Astrocyte (in vitro differentiated cells and primary cell): ENCODE measurements at regions not wholly inside any gene's neighbourhood (a gene's known extent, or its start where the extent isn't known, plus 50 kb on each side); places are given as distances from the start of the nearest gene placed in this dataset.

Experiments
- DNase-seq: peaks from one replicate; pipeline ENCODE4 v3.0.0-alpha.2; 2010; ENCODE audit warnings: low read depth
- FAIRE-seq: peaks from 2 replicates; lab custom pipeline; 2011; peaks lifted over from hg19 to GRCh38; lab: Jason Lieb, UNC
- H2AFZ ChIP-seq: 2 replicates; pipeline ENCODE4 v1.6.0; 2012; ENCODE audit warnings: low read depth, low read length, inconsistent platforms
- H3K27ac ChIP-seq: 2 replicates; pipeline ENCODE4 v1.5.1; 2011; ENCODE audit warnings: low read depth, low read length, inconsistent platforms
- H3K27me3 ChIP-seq: 2 replicates; pipeline ENCODE4 v1.6.0; 2011; ENCODE audit warnings: low read length, inconsistent platforms; ENCODE audit not compliant: insufficient read depth
- H3K36me3 ChIP-seq: 2 replicates; pipeline ENCODE4 v1.5.1; 2011; ENCODE audit warnings: low read length, inconsistent platforms; ENCODE audit not compliant: insufficient read depth
- H3K4me1 ChIP-seq: 2 replicates; pipeline ENCODE4 v1.5.1; 2011; ENCODE audit warnings: low read length, inconsistent platforms; ENCODE audit not compliant: insufficient read depth
- H3K4me2 ChIP-seq: 2 replicates; pipeline ENCODE4 v1.6.0; 2012; ENCODE audit warnings: low read length, inconsistent platforms
- H3K4me3 ChIP-seq: 2 replicates; pipeline ENCODE4 v1.5.1; 2011; ENCODE audit warnings: low read depth, mild to moderate bottlenecking, low read length, inconsistent platforms; ENCODE audit not compliant: insufficient read depth
- H3K79me2 ChIP-seq: 2 replicates; pipeline ENCODE4 v1.6.0; 2012; ENCODE audit warnings: mild to moderate bottlenecking, low read length, inconsistent platforms; ENCODE audit not compliant: insufficient read depth
- H3K9ac ChIP-seq: 2 replicates; pipeline ENCODE4 v1.6.0; 2012; ENCODE audit warnings: mild to moderate bottlenecking, low read length, inconsistent platforms
- H3K9me3 ChIP-seq: 2 replicates; pipeline ENCODE4 v1.5.1; 2012; ENCODE audit warnings: low read depth, mild to moderate bottlenecking, low read length, inconsistent platforms; ENCODE audit not compliant: insufficient read depth
- H4K20me1 ChIP-seq: 2 replicates; pipeline ENCODE4 v1.6.0; 2012; ENCODE audit warnings: low read length, inconsistent platforms; ENCODE audit not compliant: insufficient read depth
- H3K27ac Mint-ChIP-seq: one replicate; pipeline ENCODE4 v1.8.0; 2021; ENCODE audit warnings: mild to moderate bottlenecking, mixed read lengths; ENCODE audit not compliant: unreplicated experiment
- H3K27me3 Mint-ChIP-seq: one replicate; pipeline ENCODE4 v1.8.0; 2021; ENCODE audit warnings: low read depth, mixed read lengths; ENCODE audit not compliant: unreplicated experiment
- H3K36me3 Mint-ChIP-seq: one replicate; pipeline ENCODE4 v1.8.0; 2021; ENCODE audit warnings: low read depth, mixed read lengths; ENCODE audit not compliant: unreplicated experiment
- H3K4me1 Mint-ChIP-seq: one replicate; pipeline ENCODE4 v1.8.0; 2021; ENCODE audit warnings: low read depth, mixed read lengths; ENCODE audit not compliant: unreplicated experiment
- H3K4me3 Mint-ChIP-seq: one replicate; pipeline ENCODE4 v1.8.0; 2021; ENCODE audit warnings: mild to moderate bottlenecking, moderate library complexity, mixed read lengths; ENCODE audit not compliant: unreplicated experiment
- H3K9me3 Mint-ChIP-seq: one replicate; pipeline ENCODE4 v1.8.0; 2021; ENCODE audit warnings: mild to moderate bottlenecking, mixed read lengths; ENCODE audit not compliant: unreplicated experiment
- EZH2 ChIP-seq: IDR thresholded peaks from 2 replicates; pipeline ENCODE4 v1.6.1; 2012; ENCODE audit warnings: mild to moderate bottlenecking, low read length, inconsistent platforms; ENCODE audit not compliant: insufficient read depth
- TF ChIP-seq, protein P1 (sequence below): IDR thresholded peaks from 2 replicates; pipeline ENCODE4 v1.5.1; 2011; ENCODE audit warnings: low read depth, mild to moderate bottlenecking, inconsistent platforms, low read length, moderate library complexity; ENCODE audit not compliant: insufficient read depth

DNA sequence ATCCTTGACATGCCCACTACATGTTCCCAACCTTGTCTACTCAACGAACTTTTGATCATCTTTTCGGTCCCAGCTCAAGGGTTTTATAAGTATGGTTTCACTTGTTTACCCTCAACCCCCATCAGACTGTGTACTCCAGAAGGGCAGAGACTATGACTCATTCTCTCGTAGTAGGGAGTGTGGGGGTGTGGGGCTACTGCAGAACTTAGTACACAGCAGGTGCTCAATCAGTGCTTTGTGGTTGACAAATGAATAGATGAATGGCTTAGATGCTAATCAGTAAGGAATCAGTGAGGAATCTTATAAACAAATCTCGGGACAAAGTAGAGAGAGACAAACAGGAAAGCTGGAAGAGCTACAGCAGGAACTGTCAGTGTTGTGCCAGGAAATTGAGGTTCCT, 151.7 kb upstream of the PLET1 start:
- H3K27me3 Mint-ChIP-seq = peaks cover 6% of the 10 kb centered on the region
- H3K36me3 Mint-ChIP-seq = no peaks in the 10 kb centered on the region
- TF ChIP-seq EZH2 = no peak
- TF ChIP-seq, protein P1, sequence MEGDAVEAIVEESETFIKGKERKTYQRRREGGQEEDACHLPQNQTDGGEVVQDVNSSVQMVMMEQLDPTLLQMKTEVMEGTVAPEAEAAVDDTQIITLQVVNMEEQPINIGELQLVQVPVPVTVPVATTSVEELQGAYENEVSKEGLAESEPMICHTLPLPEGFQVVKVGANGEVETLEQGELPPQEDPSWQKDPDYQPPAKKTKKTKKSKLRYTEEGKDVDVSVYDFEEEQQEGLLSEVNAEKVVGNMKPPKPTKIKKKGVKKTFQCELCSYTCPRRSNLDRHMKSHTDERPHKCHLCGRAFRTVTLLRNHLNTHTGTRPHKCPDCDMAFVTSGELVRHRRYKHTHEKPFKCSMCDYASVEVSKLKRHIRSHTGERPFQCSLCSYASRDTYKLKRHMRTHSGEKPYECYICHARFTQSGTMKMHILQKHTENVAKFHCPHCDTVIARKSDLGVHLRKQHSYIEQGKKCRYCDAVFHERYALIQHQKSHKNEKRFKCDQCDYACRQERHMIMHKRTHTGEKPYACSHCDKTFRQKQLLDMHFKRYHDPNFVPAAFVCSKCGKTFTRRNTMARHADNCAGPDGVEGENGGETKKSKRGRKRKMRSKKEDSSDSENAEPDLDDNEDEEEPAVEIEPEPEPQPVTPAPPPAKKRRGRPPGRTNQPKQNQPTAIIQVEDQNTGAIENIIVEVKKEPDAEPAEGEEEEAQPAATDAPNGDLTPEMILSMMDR = no peak
- Histone ChIP-seq H3K36me3 (no peaks in the 10 kb centered on the region), H3K79me2 (no peaks in the 10 kb centered on the region), H3K9me3 (no peaks in the 10 kb centered on the region), H3K4me3 (no peak overlapping the region), H4K20me1 (no peaks in the 10 kb centered on the region), H3K4me1 (no peaks in the 10 kb centered on the region), H3K27ac (no peak overlapping the region), H3K9ac (no peak overlapping the region), H3K4me2 (no peak overlapping the region), H3K27me3 (peaks cover 5% of the 10 kb centered on the region), H2AFZ (no peak overlapping the region)
- H3K4me1 Mint-ChIP-seq = no peaks in the 10 kb centered on the region
- H3K9me3 Mint-ChIP-seq = no peaks in the 10 kb centered on the region
- H3K4me3 Mint-ChIP-seq = no peak overlapping the region
- DNase-seq = no peak
- no peak for FAIRE-seq
- no peak overlapping the region for H3K27ac Mint-ChIP-seq

DNA sequence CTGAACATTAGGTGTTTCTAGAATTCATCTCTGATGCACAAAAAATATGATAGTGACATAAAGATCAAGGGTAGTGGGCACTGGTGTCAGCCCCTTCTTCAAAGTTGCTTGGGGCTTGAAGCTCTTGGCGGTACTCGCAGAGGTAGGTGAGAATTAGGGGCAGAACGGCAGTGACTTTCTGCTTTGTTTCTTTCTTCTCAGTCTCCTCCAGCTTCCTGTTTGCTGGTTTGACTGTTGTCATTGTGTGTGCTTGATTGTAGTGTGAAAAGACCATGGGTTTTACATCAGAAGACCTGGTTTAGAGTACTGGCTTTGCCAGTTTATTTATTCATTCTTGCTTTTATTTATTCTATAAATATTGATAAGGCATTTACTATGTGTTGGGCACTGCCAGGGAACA, 156.7 kb upstream of the PLET1 start:
- H3K9me3 ChIP-seq = no peaks in the 10 kb centered on the region
- H3K27me3 ChIP-seq = no peaks in the 10 kb centered on the region
- H3K9me3 Mint-ChIP-seq = no peaks in the 10 kb centered on the region
- no peaks in the 10 kb centered on the region for H3K79me2 ChIP-seq
- no peaks in the 10 kb centered on the region for H3K4me1 ChIP-seq
- H3K9ac ChIP-seq = no peak overlapping the region
- no peak for DNase-seq
- no peak for FAIRE-seq
- H3K36me3 Mint-ChIP-seq = no peaks in the 10 kb centered on the region
- H3K27ac ChIP-seq = no peak overlapping the region
- H3K4me3 ChIP-seq = no peak overlapping the region
- H2AFZ ChIP-seq = no peak overlapping the region
- H3K36me3 ChIP-seq = no peaks in the 10 kb centered on the region
- TF ChIP-seq, protein P1 = no peak
- no peak for TF ChIP-seq EZH2
- peaks cover 14% of the 10 kb centered on the region for H3K27me3 Mint-ChIP-seq
- no peaks in the 10 kb centered on the region for H3K4me1 Mint-ChIP-seq
- no peak overlapping the region for H3K27ac Mint-ChIP-seq
- no peak overlapping the region for H3K4me3 Mint-ChIP-seq
- H3K4me2 ChIP-seq = no peak overlapping the region
- H4K20me1 ChIP-seq = no peaks in the 10 kb centered on the region

DNA sequence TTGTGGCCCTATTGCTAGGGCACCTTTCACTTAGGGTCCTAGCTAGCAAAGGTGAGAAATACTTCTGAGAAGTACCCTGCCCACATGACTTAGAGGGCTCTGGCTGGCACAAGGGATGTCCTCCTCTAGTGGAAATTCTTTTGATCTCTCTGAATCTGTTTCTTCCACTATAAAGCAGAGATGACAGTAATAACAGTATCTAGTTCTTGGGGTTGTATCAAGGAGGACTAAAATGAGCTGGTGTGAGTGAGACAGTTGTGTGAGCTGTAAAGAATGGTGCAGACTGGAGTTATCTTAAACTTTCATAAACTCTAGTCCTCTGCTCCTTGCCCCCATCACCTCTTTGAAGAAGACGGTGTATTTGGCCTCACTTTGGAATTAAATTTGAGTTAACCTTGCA, 157.8 kb upstream of the PLET1 start:
- H3K9me3 ChIP-seq = no peaks in the 10 kb centered on the region
- H4K20me1 ChIP-seq = no peaks in the 10 kb centered on the region
- Mint-ChIP-seq H3K36me3 (no peaks in the 10 kb centered on the region), H3K9me3 (no peaks in the 10 kb centered on the region), H3K27ac (no peak overlapping the region), H3K27me3 (peaks cover 17% of the 10 kb centered on the region), H3K4me3 (no peak overlapping the region), H3K4me1 (no peaks in the 10 kb centered on the region)
- no peak overlapping the region for H3K4me2 ChIP-seq
- H3K9ac ChIP-seq = no peak overlapping the region
- no peak for FAIRE-seq
- no peak overlapping the region for H3K4me3 ChIP-seq
- H3K79me2 ChIP-seq = no peaks in the 10 kb centered on the region
- no peaks in the 10 kb centered on the region for H3K27me3 ChIP-seq
- H3K36me3 ChIP-seq = no peaks in the 10 kb centered on the region
- H3K4me1 ChIP-seq = no peaks in the 10 kb centered on the region
- no peak for DNase-seq
- H2AFZ ChIP-seq = no peak overlapping the region
- TF ChIP-seq, protein P1 = no peak
- TF ChIP-seq EZH2 = no peak
- no peak overlapping the region for H3K27ac ChIP-seq
